Hepatocyte (in vitro differentiated cells): ENCODE measurements at regions not wholly inside any gene's neighbourhood (a gene's known extent, or its start where the extent isn't known, plus 50 kb on each side); places are given as distances from the start of the nearest gene placed in this dataset.

Source experiments
- DNase-seq: peaks from one replicate; pipeline ENCODE4 v3.0.0-alpha.2; 2016; ENCODE audit warnings: low spot score
- H2AFZ ChIP-seq: fragments of 200-600 bp; sonication (generic); 2 replicates; pipeline ENCODE4 v1.6.0; 2016; ENCODE audit warnings: antibody characterized with exemption, mild to moderate bottlenecking
- H3K27ac ChIP-seq: fragments of 200-600 bp; sonication (generic); 2 replicates; pipeline ENCODE4 v1.5.1; 2016; ENCODE audit warnings: mild to moderate bottlenecking
- H3K27me3 ChIP-seq: fragments of 200-600 bp; sonication (generic); 2 replicates; pipeline ENCODE4 v1.6.1; 2016
- H3K36me3 ChIP-seq: fragments of 200-600 bp; sonication (generic); replicated peaks from 2 replicates; pipeline ENCODE4 v1.5.1; 2016; ENCODE audit warnings: low read depth; ENCODE audit not compliant: insufficient read depth
- H3K4me1 ChIP-seq: fragments of 200-600 bp; sonication (generic); 2 replicates; pipeline ENCODE4 v1.5.1; 2016; ENCODE audit warnings: mild to moderate bottlenecking, moderate library complexity; ENCODE audit not compliant: insufficient read depth
- H3K4me2 ChIP-seq: fragments of 200-600 bp; sonication (generic); 2 replicates; pipeline ENCODE4 v1.6.0; 2016
- H3K4me3 ChIP-seq: fragments of 200-600 bp; sonication (generic); 2 replicates; pipeline ENCODE4 v1.5.1; 2016; ENCODE audit warnings: mild to moderate bottlenecking
- H3K79me2 ChIP-seq: fragments of 200-600 bp; sonication (generic); 2 replicates; pipeline ENCODE4 v1.6.0; 2017; ENCODE audit warnings: mild to moderate bottlenecking
- H3K9me2 ChIP-seq: fragments of 200-600 bp; sonication (generic); replicated peaks from 2 replicates; pipeline ENCODE4 v1.6.0; 2017; ENCODE audit warnings: mild to moderate bottlenecking; ENCODE audit not compliant: insufficient read depth
- H3K9me3 ChIP-seq: fragments of 200-600 bp; sonication (generic); 2 replicates; pipeline ENCODE4 v1.5.1; 2016; ENCODE audit warnings: low read depth, mild to moderate bottlenecking
- H4K20me1 ChIP-seq: fragments of 200-600 bp; sonication (generic); 2 replicates; pipeline ENCODE4 v1.6.0; 2016; ENCODE audit warnings: mild to moderate bottlenecking; ENCODE audit not compliant: insufficient read depth, poor library complexity, severe bottlenecking
- CTCF ChIP-seq: fragments of 200-600 bp; sonication (generic); IDR thresholded peaks from 2 replicates; pipeline ENCODE4 v1.5.1; 2016; ENCODE audit warnings: antibody characterized with exemption, mild to moderate bottlenecking; ENCODE audit not compliant: poor library complexity
- EZH2 ChIP-seq: fragments of 200-600 bp; sonication (generic); IDR thresholded peaks from 2 replicates; pipeline ENCODE4 v1.6.1; 2016; ENCODE audit warnings: antibody characterized with exemption, mild to moderate bottlenecking, borderline replicate concordance
- EZH2phosphoT487 ChIP-seq: fragments of 200-600 bp; sonication (generic); IDR thresholded peaks from one replicate; pipeline ENCODE4 v1.6.1; 2018; ENCODE audit warnings: antibody characterized with exemption, mild to moderate bottlenecking, low read depth, moderate library complexity; ENCODE audit not compliant: unreplicated experiment, severe bottlenecking
- WGBS: methylation state at CpG from one replicate; pipeline ENCODE4 v1.1.6; 2016; ENCODE audit warnings: low lambda C conversion rate; ENCODE audit errors: missing lambda C conversion rate; 5-methylcytosine and 5-hydroxymethylcytosine counted together

DNA sequence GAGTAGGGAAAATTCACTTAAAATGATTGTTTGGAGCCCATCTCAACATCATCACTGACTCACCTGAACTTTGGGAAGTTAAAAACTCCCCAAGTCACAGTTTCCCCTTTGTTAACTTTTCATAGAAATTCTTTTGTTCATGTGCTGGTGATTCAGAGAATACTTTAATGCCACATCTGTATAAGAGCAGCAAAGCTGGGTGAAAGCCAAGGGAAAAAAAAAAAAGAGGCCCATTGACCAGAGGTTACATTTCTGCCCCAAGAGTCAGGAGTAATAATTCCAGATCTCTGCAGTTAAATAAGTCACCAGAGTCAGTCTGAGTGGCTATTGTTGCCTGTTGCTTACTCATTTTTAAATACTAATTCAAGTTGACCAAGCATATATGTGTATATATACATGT, 136.4 kb upstream of the LGR5 start:
- H3K9me3 ChIP-seq, result no peaks in the 10 kb centered on the region

DNA sequence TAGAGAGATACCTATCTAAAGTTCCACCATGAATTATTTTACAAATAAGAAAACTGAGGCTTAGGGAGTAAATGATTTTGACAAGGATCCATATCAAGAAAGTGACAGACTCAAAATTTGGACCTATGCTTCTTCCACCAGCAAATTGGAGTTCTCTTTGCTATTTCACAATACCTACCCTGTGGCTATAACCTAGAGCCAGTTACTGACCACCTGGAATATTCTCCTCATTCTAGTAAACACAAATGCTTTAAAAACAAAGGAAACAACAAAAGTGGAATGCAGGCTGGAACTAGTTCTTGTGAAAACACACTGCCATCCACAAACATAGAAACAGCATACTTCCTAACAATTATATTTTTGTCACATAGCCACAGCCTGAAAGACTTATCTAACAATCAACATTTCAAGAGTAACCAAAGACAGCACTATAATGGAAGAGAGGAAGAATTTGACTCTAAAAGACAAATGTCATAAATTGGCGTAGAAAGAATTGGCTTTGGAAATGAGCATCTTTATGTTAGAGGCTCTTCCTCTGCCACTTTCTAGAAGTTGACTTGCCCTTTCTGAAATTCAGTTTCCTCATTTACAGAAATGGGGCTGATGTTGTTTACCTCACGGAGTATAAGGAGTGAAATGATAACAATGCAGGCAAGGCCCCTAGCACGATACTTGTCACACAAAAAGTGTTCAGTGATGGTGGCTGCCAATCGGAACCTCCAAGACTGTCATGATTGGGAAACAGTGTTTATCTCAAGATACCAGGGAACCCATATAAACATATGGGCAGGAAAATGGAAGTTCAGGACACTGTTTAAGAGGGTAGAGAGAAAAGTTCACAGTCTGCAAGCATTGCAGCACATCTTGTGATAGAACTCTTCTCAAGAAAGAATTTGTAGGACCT, 138.6 kb upstream of the LGR5 start:
- no peak for TF ChIP-seq EZH2phosphoT487
- no peak for TF ChIP-seq CTCF
- TF ChIP-seq EZH2, result no peak
- WGBS, result 93% methylated on average over 4 of the region's 4 CpGs
- H3K79me2 ChIP-seq, result no peaks in the 10 kb centered on the region

More for the DNA sequence above, 136.4 kb upstream of the LGR5 start:
- Histone ChIP-seq H3K4me2 (no peak overlapping the region), H2AFZ (no peak overlapping the region), H3K9me2 (no peaks in the 10 kb centered on the region), H3K27me3 (no peaks in the 10 kb centered on the region), H3K4me1 (no peaks in the 10 kb centered on the region), H3K36me3 (no peaks in the 10 kb centered on the region), H3K4me3 (no peak overlapping the region), H3K27ac (no peak overlapping the region), H3K79me2 (no peaks in the 10 kb centered on the region), H4K20me1 (no peaks in the 10 kb centered on the region)
- no peak for TF ChIP-seq EZH2phosphoT487
- no peak for TF ChIP-seq EZH2
- TF ChIP-seq CTCF, result no peak
- DNase-seq, result no peak

DNA sequence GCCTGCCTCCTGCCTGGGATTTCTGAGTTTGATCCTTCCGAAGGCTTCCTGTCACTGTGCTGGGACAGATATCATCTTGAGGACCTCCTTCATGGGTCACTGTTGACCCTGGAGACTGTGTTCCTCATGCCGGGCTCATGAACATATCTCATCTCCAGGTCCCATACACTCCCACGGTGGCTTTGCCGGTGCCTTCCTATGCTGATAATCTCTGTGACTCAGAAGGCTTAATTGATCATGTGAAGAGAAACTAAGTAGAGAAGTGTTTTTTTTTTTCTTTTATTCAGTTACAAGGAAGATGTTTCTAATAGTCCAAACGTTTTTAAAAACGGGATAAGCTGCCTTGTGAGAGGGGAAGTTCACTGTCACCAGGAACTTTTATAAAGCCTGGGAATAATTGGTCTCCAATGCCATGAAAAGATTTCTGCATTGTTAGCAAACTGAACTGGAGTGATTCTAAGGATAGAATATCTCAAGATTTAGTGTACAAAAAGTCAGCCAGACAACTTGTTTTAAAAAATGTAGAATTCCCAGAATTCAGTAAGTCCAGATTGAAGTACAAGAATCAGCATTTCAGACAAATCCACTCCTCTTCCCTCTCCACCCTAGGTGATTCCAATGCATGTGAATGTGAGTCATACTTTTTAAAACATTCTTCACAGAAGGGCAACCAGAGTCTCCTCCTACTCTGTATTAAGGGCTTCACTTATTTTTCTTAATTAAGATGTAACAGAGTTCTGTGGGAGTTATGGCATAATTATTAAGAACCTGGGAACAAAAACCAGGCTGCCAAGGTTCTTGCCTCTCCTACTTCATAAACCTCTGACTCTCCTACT, 139.8 kb upstream of the LGR5 start:
- WGBS, result 74% methylated on average over 6 of the region's 6 CpGs
- H2AFZ ChIP-seq, result no peak overlapping the region
- H3K27me3 ChIP-seq, result no peaks in the 10 kb centered on the region
- peak overlapping the region; percentile 39 for H3K27ac ChIP-seq
- H3K4me2 ChIP-seq, result no peak overlapping the region
- H4K20me1 ChIP-seq, result no peaks in the 10 kb centered on the region
- TF ChIP-seq EZH2 (no peak), CTCF (no peak), EZH2phosphoT487 (no peak)
- no peaks in the 10 kb centered on the region for H3K9me2 ChIP-seq
- no peaks in the 10 kb centered on the region for H3K36me3 ChIP-seq
- H3K4me3 ChIP-seq, result no peak overlapping the region
- no peaks in the 10 kb centered on the region for H3K4me1 ChIP-seq
- no peaks in the 10 kb centered on the region for H3K9me3 ChIP-seq
- no peak for DNase-seq
- H3K79me2 ChIP-seq, result no peaks in the 10 kb centered on the region

More for the DNA sequence above, 138.6 kb upstream of the LGR5 start:
- Histone ChIP-seq H3K4me1 (no peaks in the 10 kb centered on the region), H3K9me2 (no peaks in the 10 kb centered on the region), H3K4me2 (no peak overlapping the region), H3K36me3 (no peaks in the 10 kb centered on the region), H3K27ac (no peak overlapping the region), H2AFZ (no peak overlapping the region), H4K20me1 (no peaks in the 10 kb centered on the region), H3K27me3 (no peaks in the 10 kb centered on the region), H3K9me3 (no peaks in the 10 kb centered on the region), H3K4me3 (no peak overlapping the region)
- DNase-seq, result no peak
